Type B pancreatic cell (in vitro differentiated cells): ENCODE measurements at regions not wholly inside any gene's neighbourhood (a gene's known extent, or its start where the extent isn't known, plus 50 kb on each side); places are given as distances from the start of the nearest gene placed in this dataset.
A peak's percentile ranks its signal among the peaks of the same experiment; 100 is the strongest.

Experiments
- DNase-seq: peaks from one replicate; pipeline ENCODE4 v3.0.0; 2021; ENCODE audit warnings: mixed read lengths; ENCODE audit not compliant: unreplicated experiment; ENCODE audit errors: extremely low spot score
- H3K27ac Mint-ChIP-seq: 2 replicates; pipeline ENCODE4 v1.8.0; 2021; ENCODE audit warnings: mild to moderate bottlenecking, mixed read lengths
- H3K27me3 Mint-ChIP-seq: 2 replicates; pipeline ENCODE4 v1.8.0; 2021; ENCODE audit warnings: mixed read lengths
- H3K36me3 Mint-ChIP-seq: 2 replicates; pipeline ENCODE4 v1.8.0; 2021; ENCODE audit warnings: mixed read lengths
- H3K4me1 Mint-ChIP-seq: one replicate; pipeline ENCODE4 v1.8.0; 2021; ENCODE audit warnings: mixed read lengths; ENCODE audit not compliant: unreplicated experiment
- H3K4me3 Mint-ChIP-seq: 2 replicates; pipeline ENCODE4 v1.8.0; 2021; ENCODE audit warnings: mild to moderate bottlenecking, mixed read lengths
- H3K9me3 Mint-ChIP-seq: 2 replicates; pipeline ENCODE4 v1.8.0; 2021; ENCODE audit warnings: mixed read lengths
- TF ChIP-seq, protein P1 (sequence below): fragments of 200-600 bp; sonication (generic); conservative IDR thresholded peaks from 2 replicates; pipeline ENCODE4 v1.5.0; 2021; ENCODE audit warnings: antibody characterized with exemption, mild to moderate bottlenecking

- Mint-ChIP-seq H3K9me3 (peaks cover 4% of the 10 kb centered on the region), H3K36me3 (peaks cover 12% of the 10 kb centered on the region), H3K4me1 (peaks cover 8% of the 10 kb centered on the region), H3K27ac (no peak overlapping the region), H3K4me3 (no peak overlapping the region), H3K27me3 (no peaks in the 10 kb centered on the region)
- TF ChIP-seq, protein P1, sequence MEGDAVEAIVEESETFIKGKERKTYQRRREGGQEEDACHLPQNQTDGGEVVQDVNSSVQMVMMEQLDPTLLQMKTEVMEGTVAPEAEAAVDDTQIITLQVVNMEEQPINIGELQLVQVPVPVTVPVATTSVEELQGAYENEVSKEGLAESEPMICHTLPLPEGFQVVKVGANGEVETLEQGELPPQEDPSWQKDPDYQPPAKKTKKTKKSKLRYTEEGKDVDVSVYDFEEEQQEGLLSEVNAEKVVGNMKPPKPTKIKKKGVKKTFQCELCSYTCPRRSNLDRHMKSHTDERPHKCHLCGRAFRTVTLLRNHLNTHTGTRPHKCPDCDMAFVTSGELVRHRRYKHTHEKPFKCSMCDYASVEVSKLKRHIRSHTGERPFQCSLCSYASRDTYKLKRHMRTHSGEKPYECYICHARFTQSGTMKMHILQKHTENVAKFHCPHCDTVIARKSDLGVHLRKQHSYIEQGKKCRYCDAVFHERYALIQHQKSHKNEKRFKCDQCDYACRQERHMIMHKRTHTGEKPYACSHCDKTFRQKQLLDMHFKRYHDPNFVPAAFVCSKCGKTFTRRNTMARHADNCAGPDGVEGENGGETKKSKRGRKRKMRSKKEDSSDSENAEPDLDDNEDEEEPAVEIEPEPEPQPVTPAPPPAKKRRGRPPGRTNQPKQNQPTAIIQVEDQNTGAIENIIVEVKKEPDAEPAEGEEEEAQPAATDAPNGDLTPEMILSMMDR, result no peak
- DNase-seq, result no peak
These were observed 92.0 kb downstream of the KCNRG start for GRCh38 chr13:50107205-50107604.

GRCh38 chr13:50114961-50115360 is 99.7 kb downstream of the KCNRG start:
- TF ChIP-seq, protein P1, result no peak

DNA sequence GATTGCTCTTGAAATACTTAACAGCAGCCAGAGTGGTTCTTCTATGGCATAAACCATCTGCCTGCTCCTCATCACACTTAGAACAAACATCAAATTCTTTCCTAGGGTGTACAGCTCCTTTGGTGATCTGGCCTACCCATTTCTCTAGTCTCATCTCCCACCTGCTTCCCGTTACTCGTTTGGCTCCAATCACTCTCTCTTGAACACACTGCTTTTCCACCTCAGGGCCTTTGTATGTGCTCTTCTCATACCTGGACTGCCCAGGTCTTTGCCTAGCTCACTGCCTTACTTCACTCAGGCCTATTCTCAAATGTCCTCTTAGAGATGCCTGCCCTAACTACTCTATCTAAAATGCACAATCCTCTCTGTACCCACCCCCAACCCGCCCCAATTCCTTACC is 100.5 kb downstream of the KCNRG start:
- H3K27ac Mint-ChIP-seq, result no peak overlapping the region
- H3K36me3 Mint-ChIP-seq, result peaks cover 5% of the 10 kb centered on the region
- peaks cover 5% of the 10 kb centered on the region for H3K4me1 Mint-ChIP-seq
- TF ChIP-seq, protein P1, result no peak
- H3K9me3 Mint-ChIP-seq, result no peaks in the 10 kb centered on the region
- no peak for DNase-seq
- no peak overlapping the region for H3K4me3 Mint-ChIP-seq
- no peaks in the 10 kb centered on the region for H3K27me3 Mint-ChIP-seq

More at GRCh38 chr13:50114961-50115360, 99.7 kb downstream of the KCNRG start:
- Mint-ChIP-seq H3K4me3 (no peak overlapping the region), H3K36me3 (peaks cover 5% of the 10 kb centered on the region), H3K4me1 (peaks cover 5% of the 10 kb centered on the region), H3K27ac (no peak overlapping the region), H3K9me3 (no peaks in the 10 kb centered on the region), H3K27me3 (no peaks in the 10 kb centered on the region)
- DNase-seq, result no peak

- no peak overlapping the region for H3K4me3 Mint-ChIP-seq
- no peaks in the 10 kb centered on the region for H3K9me3 Mint-ChIP-seq
- no peak for DNase-seq
- TF ChIP-seq, protein P1, result no peak
- H3K4me1 Mint-ChIP-seq, result peaks cover 5% of the 10 kb centered on the region
- H3K36me3 Mint-ChIP-seq, result peaks cover 5% of the 10 kb centered on the region
- H3K27me3 Mint-ChIP-seq, result no peaks in the 10 kb centered on the region
- H3K27ac Mint-ChIP-seq, result no peak overlapping the region
These were observed 101.3 kb downstream of the KCNRG start for GRCh38 chr13:50116430-50116973.

- peaks cover 18% of the 10 kb centered on the region for H3K4me1 Mint-ChIP-seq
- TF ChIP-seq, protein P1, result no peak
- H3K27me3 Mint-ChIP-seq, result peaks cover 6% of the 10 kb centered on the region
- no peak overlapping the region for H3K4me3 Mint-ChIP-seq
- DNase-seq, result no peak
- H3K9me3 Mint-ChIP-seq, result no peaks in the 10 kb centered on the region
- no peak overlapping the region for H3K27ac Mint-ChIP-seq
- H3K36me3 Mint-ChIP-seq, result peaks cover 14% of the 10 kb centered on the region
These were observed 104.3 kb downstream of the KCNRG start for GRCh38 chr13:50119591-50119990.

GRCh38 chr13:50122455-50122854 is 107.2 kb downstream of the KCNRG start:
- H3K4me1 Mint-ChIP-seq, result peaks cover 25% of the 10 kb centered on the region
- peak overlapping the region; percentile 90 for H3K4me3 Mint-ChIP-seq
- peak overlapping the region; percentile 39 for H3K27ac Mint-ChIP-seq
- TF ChIP-seq, protein P1, result no peak
- peaks cover 20% of the 10 kb centered on the region for H3K27me3 Mint-ChIP-seq
- no peak for DNase-seq
- H3K9me3 Mint-ChIP-seq, result no peaks in the 10 kb centered on the region
- peaks cover 14% of the 10 kb centered on the region for H3K36me3 Mint-ChIP-seq
